C4-2B (cell line): ENCODE measurements at regions not wholly inside any gene's neighbourhood (a gene's known extent, or its start where the extent isn't known, plus 50 kb on each side); places are given as distances from the start of the nearest gene placed in this dataset.

Experiments used
- ZFX ChIP-seq: fragments of 450-650 bp; IDR thresholded peaks from 2 replicates; pipeline ENCODE4 v1.6.1; 2017
- TF ChIP-seq, protein P1 (sequence below): fragments of 450-650 bp; conservative IDR thresholded peaks from 2 replicates; pipeline ENCODE4 v1.5.1; 2017; ENCODE audit warnings: mild to moderate bottlenecking

DNA sequence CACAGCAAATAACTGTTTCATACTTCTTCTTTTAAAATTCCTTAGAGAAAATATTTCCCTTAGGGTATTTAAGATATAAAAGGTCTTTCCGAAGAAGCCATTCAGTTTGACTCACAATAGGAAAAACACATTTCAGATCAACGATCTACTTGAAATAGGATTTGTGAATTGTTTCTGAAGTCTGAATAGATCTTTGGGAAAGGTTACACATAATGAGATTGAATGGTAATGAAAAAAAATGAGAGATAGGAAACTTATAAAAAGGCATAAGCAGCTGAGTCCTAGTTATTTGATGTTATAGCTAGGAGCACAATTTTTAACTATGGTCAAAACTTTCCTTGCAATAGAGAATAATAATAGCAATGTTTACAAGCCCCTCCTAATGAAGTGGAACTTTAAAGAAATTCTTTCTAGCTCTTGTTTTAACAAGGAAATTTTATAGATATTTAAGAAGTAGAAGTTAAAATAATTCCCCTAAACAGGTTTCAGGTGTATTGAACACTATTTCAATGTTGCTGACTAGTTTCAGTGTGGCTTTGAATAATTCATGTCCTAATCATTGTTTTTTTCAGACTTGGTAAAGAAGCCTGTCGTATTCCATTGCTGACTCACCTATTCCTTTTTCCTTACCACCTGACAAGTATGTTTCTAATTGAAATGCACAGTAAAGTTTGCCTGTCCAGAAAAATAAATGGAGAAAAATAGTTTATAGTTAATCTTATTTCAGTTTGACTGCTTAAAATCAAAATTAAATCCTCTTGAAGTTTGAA is 89.1 kb downstream of the PCDH18 start:
- TF ChIP-seq, protein P1, sequence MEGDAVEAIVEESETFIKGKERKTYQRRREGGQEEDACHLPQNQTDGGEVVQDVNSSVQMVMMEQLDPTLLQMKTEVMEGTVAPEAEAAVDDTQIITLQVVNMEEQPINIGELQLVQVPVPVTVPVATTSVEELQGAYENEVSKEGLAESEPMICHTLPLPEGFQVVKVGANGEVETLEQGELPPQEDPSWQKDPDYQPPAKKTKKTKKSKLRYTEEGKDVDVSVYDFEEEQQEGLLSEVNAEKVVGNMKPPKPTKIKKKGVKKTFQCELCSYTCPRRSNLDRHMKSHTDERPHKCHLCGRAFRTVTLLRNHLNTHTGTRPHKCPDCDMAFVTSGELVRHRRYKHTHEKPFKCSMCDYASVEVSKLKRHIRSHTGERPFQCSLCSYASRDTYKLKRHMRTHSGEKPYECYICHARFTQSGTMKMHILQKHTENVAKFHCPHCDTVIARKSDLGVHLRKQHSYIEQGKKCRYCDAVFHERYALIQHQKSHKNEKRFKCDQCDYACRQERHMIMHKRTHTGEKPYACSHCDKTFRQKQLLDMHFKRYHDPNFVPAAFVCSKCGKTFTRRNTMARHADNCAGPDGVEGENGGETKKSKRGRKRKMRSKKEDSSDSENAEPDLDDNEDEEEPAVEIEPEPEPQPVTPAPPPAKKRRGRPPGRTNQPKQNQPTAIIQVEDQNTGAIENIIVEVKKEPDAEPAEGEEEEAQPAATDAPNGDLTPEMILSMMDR = no peak
- no peak for TF ChIP-seq ZFX
